Upper lobe of left lung (tissue), 6 donors: ENCODE measurements at regions not wholly inside any gene's neighbourhood (a gene's known extent, or its start where the extent isn't known, plus 50 kb on each side); places are given as distances from the start of the nearest gene placed in this dataset.

ENCODE experiments used
- ATAC-seq, 2 donors: fragments of 200-7000 bp; cut with Tn5 transposase; one replicate each; pipeline ENCODE4 v1.9.1; 2022; ENCODE audit warnings: mild to moderate bottlenecking in 2 of 2, moderate library complexity in 2 of 2; ENCODE audit not compliant: low FRiP score in 2 of 2
- DNase-seq, 2 donors: peaks; one replicate each; pipeline ENCODE4 v3.0.0-alpha.2; 2019 to 2020
- H3K27ac ChIP-seq, 4 donors: fragments of 200-600 bp; sonication (generic); one replicate each; pipeline ENCODE4 v1.5.1; 2016 to 2019
- H3K27me3 ChIP-seq, 4 donors: fragments of 200-600 bp; sonication (generic); one replicate each; pipeline ENCODE4 v1.5.1; 2017 to 2019
- H3K36me3 ChIP-seq, 4 donors: fragments of 200-600 bp; sonication (generic); one replicate each; pipeline ENCODE4 v1.5.1; 2016 to 2019
- H3K4me1 ChIP-seq, 4 donors: fragments of 200-600 bp; sonication (generic); one replicate each; pipeline ENCODE4 v1.5.1; 2018 to 2019
- H3K4me3 ChIP-seq, 4 donors: fragments of 200-600 bp; sonication (generic); one replicate each; pipeline ENCODE4 v1.5.1; 2017 to 2019; ENCODE audit warnings: mild to moderate bottlenecking in 2 of 4, moderate library complexity in 1 of 4
- H3K9me3 ChIP-seq, 4 donors: fragments of 200-600 bp; sonication (generic); one replicate each; pipeline ENCODE4 v1.5.1; 2018 to 2019
- EP300 ChIP-seq, 4 donors: sonication (generic); formaldehyde crosslinking; IDR thresholded peaks; one replicate each; pipeline ENCODE4 v1.5.1; 2017; ENCODE audit warnings: antibody characterized with exemption in 4 of 4, control low read depth in 2 of 4
- POLR2A ChIP-seq, 4 donors: fragments of 450-650 bp; IDR thresholded peaks; one replicate each; pipeline ENCODE4 v1.5.1; 2016 to 2017; ENCODE audit warnings: antibody characterized with exemption in 4 of 4, mild to moderate bottlenecking in 2 of 4
- POLR2AphosphoS5 ChIP-seq, 2 donors: sonication (generic); formaldehyde crosslinking; IDR thresholded peaks; one replicate each; pipeline ENCODE4 v1.5.1; 2017; ENCODE audit warnings: antibody characterized with exemption in 2 of 2
- WGBS, 2 donors: methylation state at CpG; one replicate each; pipeline ENCODE4 v1.1.5; 2017 to 2018; 5-methylcytosine and 5-hydroxymethylcytosine counted together
- TF ChIP-seq, protein P1 (sequence below), 6 experiments: fragments of 450-650 bp in 4 of 6; fragments of 200-600 bp in 2 of 6; sonication (generic) in 2 of 6; IDR thresholded peaks; one replicate each; pipeline ENCODE4 v1.5.1; 2016 to 2019; ENCODE audit warnings: antibody characterized with exemption in 6 of 6
- donor health status: DM: no; HTN: no; CAD: no; lungs with moderate emphysema.
- donor health status: DM: no; HTN: yes; CAD: no; lungs with severe emphysema.

DNA sequence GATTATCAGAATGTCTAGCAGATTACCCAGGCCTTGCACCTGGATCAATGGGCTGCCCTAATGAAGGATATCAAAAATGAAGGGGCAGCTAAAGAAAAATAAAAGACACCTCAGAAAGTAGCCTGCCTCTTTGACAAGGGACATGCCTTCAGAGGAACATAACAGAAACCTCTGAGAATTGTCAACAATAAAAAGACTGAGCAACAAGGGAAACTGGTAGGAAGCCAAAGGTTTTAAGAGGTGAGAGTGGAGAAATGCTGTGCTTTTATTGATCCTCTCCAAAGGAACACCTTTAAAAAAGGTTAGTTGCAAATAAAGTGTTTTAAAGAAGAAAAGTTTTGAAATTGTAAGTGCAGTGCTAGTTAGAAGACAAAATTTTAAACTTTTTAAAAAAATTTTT lies 187.8 kb upstream of the TTC14 start:
- H3K27me3 ChIP-seq: no peaks in the 10 kb centered on the region
- no peak overlapping the region for H3K4me3 ChIP-seq
- H3K4me1 ChIP-seq: no peaks in the 10 kb centered on the region
- TF ChIP-seq POLR2AphosphoS5 (IDR thresholded peaks at IDR 0.05) (no peak), POLR2A (IDR thresholded peaks at IDR 0.05) (no peak), EP300 (IDR thresholded peaks at IDR 0.05) (no peak)
- TF ChIP-seq, protein P1, sequence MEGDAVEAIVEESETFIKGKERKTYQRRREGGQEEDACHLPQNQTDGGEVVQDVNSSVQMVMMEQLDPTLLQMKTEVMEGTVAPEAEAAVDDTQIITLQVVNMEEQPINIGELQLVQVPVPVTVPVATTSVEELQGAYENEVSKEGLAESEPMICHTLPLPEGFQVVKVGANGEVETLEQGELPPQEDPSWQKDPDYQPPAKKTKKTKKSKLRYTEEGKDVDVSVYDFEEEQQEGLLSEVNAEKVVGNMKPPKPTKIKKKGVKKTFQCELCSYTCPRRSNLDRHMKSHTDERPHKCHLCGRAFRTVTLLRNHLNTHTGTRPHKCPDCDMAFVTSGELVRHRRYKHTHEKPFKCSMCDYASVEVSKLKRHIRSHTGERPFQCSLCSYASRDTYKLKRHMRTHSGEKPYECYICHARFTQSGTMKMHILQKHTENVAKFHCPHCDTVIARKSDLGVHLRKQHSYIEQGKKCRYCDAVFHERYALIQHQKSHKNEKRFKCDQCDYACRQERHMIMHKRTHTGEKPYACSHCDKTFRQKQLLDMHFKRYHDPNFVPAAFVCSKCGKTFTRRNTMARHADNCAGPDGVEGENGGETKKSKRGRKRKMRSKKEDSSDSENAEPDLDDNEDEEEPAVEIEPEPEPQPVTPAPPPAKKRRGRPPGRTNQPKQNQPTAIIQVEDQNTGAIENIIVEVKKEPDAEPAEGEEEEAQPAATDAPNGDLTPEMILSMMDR (IDR thresholded peaks at IDR 0.05): no peak
- no peaks in the 10 kb centered on the region for H3K9me3 ChIP-seq
- DNase-seq (no peak), ATAC-seq (no peak)
- no peaks in the 10 kb centered on the region for H3K36me3 ChIP-seq
- no peak overlapping the region for H3K27ac ChIP-seq

DNA sequence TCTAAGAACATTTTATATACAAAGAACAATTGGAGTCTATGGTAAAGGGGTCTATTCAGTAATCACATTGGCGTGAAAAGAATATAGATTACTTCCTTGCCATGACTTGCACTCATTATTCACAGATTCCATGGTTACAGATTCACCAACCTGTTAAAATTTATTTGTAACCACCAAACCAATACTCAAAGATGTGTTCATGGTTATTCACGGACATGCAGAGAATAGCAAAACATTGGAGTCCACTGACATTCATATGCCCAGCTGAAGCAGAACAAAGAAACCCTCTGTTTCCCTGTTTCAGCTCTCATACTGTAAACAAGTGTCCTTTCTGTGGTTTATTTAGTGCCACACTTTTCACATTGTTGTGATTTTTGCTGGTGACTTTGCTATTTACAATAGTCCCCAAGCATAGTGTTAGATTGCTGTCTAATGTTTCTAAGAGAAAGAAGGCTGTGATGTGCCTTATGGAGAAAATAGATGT lies 185.8 kb upstream of the TTC14 start:
- WGBS, 2 donors: 59 to 74% methylated on average over 2 of the region's 2 CpGs
- DNase-seq (no peak), ATAC-seq (no peak)
- H3K4me3 ChIP-seq: no peak overlapping the region
- no peaks in the 10 kb centered on the region for H3K9me3 ChIP-seq
- no peaks in the 10 kb centered on the region for H3K4me1 ChIP-seq
- TF ChIP-seq POLR2A (IDR thresholded peaks at IDR 0.05) (no peak), POLR2AphosphoS5 (IDR thresholded peaks at IDR 0.05) (no peak), EP300 (IDR thresholded peaks at IDR 0.05) (no peak)
- TF ChIP-seq, protein P1 (IDR thresholded peaks at IDR 0.05): no peak
- H3K27ac ChIP-seq: no peak overlapping the region
- H3K36me3 ChIP-seq: no peaks in the 10 kb centered on the region
- H3K27me3 ChIP-seq: no peaks in the 10 kb centered on the region

DNA sequence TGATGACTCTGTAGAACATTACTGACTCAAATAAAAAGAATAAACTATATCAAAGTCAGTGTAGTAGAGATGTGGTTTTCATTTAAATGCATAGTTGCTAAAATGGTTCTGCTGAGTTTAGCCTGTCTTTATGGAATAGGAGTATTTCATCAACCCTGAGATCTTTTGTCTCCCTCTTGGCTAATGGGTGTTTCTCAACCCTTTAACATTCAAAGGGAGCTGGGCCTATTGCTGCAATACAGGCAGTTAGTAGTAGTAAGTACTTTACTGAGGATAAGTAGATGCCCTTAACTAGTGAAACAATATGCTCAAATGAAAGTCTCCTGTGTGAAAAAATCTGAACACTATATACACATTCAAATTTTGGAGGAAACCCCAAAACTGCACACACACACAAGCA lies 184.7 kb upstream of the TTC14 start:
- no peak for DNase-seq
- no peaks in the 10 kb centered on the region for H3K36me3 ChIP-seq
- TF ChIP-seq POLR2AphosphoS5 (IDR thresholded peaks at IDR 0.05): no peak
- no peak for TF ChIP-seq POLR2A (IDR thresholded peaks at IDR 0.05)
- TF ChIP-seq EP300 (IDR thresholded peaks at IDR 0.05): no peak
- TF ChIP-seq, protein P1 (IDR thresholded peaks at IDR 0.05): no peak
- no peaks in the 10 kb centered on the region for H3K27me3 ChIP-seq
- H3K27ac ChIP-seq: no peak overlapping the region
- ATAC-seq: no peak
- H3K9me3 ChIP-seq: no peaks in the 10 kb centered on the region
- no peak overlapping the region for H3K4me3 ChIP-seq
- H3K4me1 ChIP-seq: no peaks in the 10 kb centered on the region

DNA sequence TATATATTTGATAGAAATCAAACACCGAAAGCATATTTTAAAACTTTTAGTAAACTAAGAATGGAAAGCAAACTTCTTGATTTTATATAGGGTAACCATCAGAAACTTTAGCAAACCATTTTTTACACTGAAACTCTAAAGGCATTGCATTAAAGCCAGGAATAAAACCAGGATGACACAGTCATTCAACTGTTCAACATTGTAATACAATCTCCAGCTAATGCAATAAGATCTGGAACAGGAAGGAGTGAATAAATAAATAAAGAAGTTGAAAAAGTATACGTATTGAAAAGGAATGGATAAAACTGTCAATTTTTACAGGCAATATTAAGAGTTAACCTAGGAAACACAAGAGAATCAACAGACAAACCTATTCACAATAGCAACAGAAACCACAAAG lies 181.9 kb upstream of the TTC14 start:
- WGBS, 2 donors: 69 to 76% methylated on average over 2 of the region's 2 CpGs
- H3K27me3 ChIP-seq: no peaks in the 10 kb centered on the region
- no peaks in the 10 kb centered on the region for H3K9me3 ChIP-seq
- no peak for DNase-seq
- no peak overlapping the region for H3K27ac ChIP-seq
- H3K36me3 ChIP-seq: no peaks in the 10 kb centered on the region
- no peaks in the 10 kb centered on the region for H3K4me1 ChIP-seq
- ATAC-seq: no peak
- H3K4me3 ChIP-seq: no peak overlapping the region
- TF ChIP-seq POLR2AphosphoS5 (IDR thresholded peaks at IDR 0.05) (no peak), POLR2A (IDR thresholded peaks at IDR 0.05) (no peak), EP300 (IDR thresholded peaks at IDR 0.05) (no peak)
- TF ChIP-seq, protein P1 (IDR thresholded peaks at IDR 0.05): no peak

- ATAC-seq: no peak
- H3K4me3 ChIP-seq: no peak overlapping the region
- TF ChIP-seq, protein P1 (IDR thresholded peaks at IDR 0.05): no peak
- no peak for TF ChIP-seq POLR2A (IDR thresholded peaks at IDR 0.05)
- no peak for TF ChIP-seq POLR2AphosphoS5 (IDR thresholded peaks at IDR 0.05)
- no peak for TF ChIP-seq EP300 (IDR thresholded peaks at IDR 0.05)
- H3K9me3 ChIP-seq: no peaks in the 10 kb centered on the region
- H3K4me1 ChIP-seq: no peaks in the 10 kb centered on the region
- H3K27me3 ChIP-seq: no peaks in the 10 kb centered on the region
- no peak overlapping the region for H3K27ac ChIP-seq
- 71 to 79% methylated on average over 2 of the region's 2 CpGs for WGBS, 2 donors
- no peak for DNase-seq
- H3K36me3 ChIP-seq: no peaks in the 10 kb centered on the region
These were observed 181.2 kb upstream of the TTC14 start for GRCh38 chr3:180420804-180421203.
